K562 (cell line): ENCODE measurements at regions not wholly inside any gene's neighbourhood (a gene's known extent, or its start where the extent isn't known, plus 50 kb on each side); places are given as distances from the start of the nearest gene placed in this dataset.

Experiments
- BRF2 ChIP-seq: IDR thresholded peaks from 3 replicates; pipeline ENCODE4 v1.6.1; 2011; ENCODE audit warnings: borderline replicate concordance, mild to moderate bottlenecking; ENCODE audit not compliant: insufficient read length, insufficient read depth
- CTCF ChIP-seq, 3 experiments: IDR thresholded peaks in 2 of 3; conservative IDR thresholded peaks in 1 of 3; 2 replicates each; pipeline ENCODE4 v1.5.1; 2011 to 2012; ENCODE audit warnings: low read length in 3 of 3, mild to moderate bottlenecking in 3 of 3, control low read depth in 2 of 3, improper control_type of control experiment in 1 of 3, inconsistent platforms in 1 of 3, low read depth in 1 of 3, mixed read lengths in 1 of 3, moderate library complexity in 1 of 3; ENCODE audit not compliant: insufficient read depth in 2 of 3
- EZH2 ChIP-seq: IDR thresholded peaks from 2 replicates; pipeline ENCODE4 v1.6.1; 2012; ENCODE audit warnings: low read depth, mild to moderate bottlenecking, inconsistent platforms, low read length, borderline replicate concordance
- MEF2D ChIP-seq: conservative IDR thresholded peaks from 2 replicates; pipeline ENCODE4 v1.6.1; 2016; ENCODE audit warnings: low read depth, missing genetic modification characterization, missing compliant biosample characterization
- NR2C2 ChIP-seq, 2 experiments: fragments of 200-800 bp in 1 of 2; sonication (Bioruptor generic) in 1 of 2; sonication (generic) in 1 of 2; formaldehyde crosslinking in 1 of 2; IDR thresholded peaks; 2 replicates each; pipeline versions ENCODE4 v1.6.1 to v1.8.0; 2016 to 2022; ENCODE audit warnings: mild to moderate bottlenecking in 1 of 2, missing compliant biosample characterization in 1 of 2, missing genetic modification characterization in 1 of 2, missing genetic modification reagents in 1 of 2
- POLR2A ChIP-seq: fragments of 450-650 bp; conservative IDR thresholded peaks from 2 replicates; pipeline ENCODE4 v1.6.1; 2016
- SPI1 ChIP-seq: IDR thresholded peaks from 2 replicates; pipeline ENCODE4 v1.6.1; 2011; ENCODE audit warnings: low read depth, low read length, control low read depth, borderline replicate concordance
- ZNF644 ChIP-seq: fragments of 200-800 bp; sonication (Bioruptor generic); IDR thresholded peaks from 2 replicates; pipeline ENCODE4 v1.6.1; 2016; ENCODE audit warnings: low read depth, missing genetic modification characterization, missing compliant biosample characterization
- TF ChIP-seq, protein P1 (sequence below): sonication (generic); formaldehyde crosslinking; IDR thresholded peaks from 2 replicates; pipeline ENCODE4 v1.5.0; 2020; ENCODE audit warnings: missing genetic modification reagents

GRCh38 chr7:47046949-47047348, 535.0 kb downstream of the TNS3 start:
- TF ChIP-seq, protein P1, sequence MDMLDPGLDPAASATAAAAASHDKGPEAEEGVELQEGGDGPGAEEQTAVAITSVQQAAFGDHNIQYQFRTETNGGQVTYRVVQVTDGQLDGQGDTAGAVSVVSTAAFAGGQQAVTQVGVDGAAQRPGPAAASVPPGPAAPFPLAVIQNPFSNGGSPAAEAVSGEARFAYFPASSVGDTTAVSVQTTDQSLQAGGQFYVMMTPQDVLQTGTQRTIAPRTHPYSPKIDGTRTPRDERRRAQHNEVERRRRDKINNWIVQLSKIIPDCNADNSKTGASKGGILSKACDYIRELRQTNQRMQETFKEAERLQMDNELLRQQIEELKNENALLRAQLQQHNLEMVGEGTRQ (CRISPR knock-in tag): no peak
- TF ChIP-seq SPI1 (no peak), EZH2 (no peak), BRF2 (no peak), ZNF644 (tag) (no peak), CTCF (IDR thresholded peaks at IDR 0.05 in 2 of 3, conservative IDR thresholded peaks at IDR 0.05 in 1 of 3; ENCODE audit: insufficient read depth in 2 of 3, low read depth in 1 of 3, low read length in 3 of 3) (no peak), MEF2D (tag) (no peak), POLR2A (no peak), NR2C2 (CRISPR knock-in tag; IDR thresholded peaks at IDR 0.05) (no peak), NR2C2 (tag; IDR thresholded peaks at IDR 0.05) (no peak)
